SU-DHL-6 (cell line): ENCODE measurements at regions not wholly inside any gene's neighbourhood (a gene's known extent, or its start where the extent isn't known, plus 50 kb on each side); places are given as distances from the start of the nearest gene placed in this dataset.

Experiments used
- H2AFZ ChIP-seq: fragments of 200-600 bp; sonication (generic); 2 replicates; pipeline ENCODE4 v1.6.1; 2014; ENCODE audit warnings: low read depth, mild to moderate bottlenecking, moderate library complexity, mixed read lengths, antibody characterized with exemption, low read length; ENCODE audit not compliant: severe bottlenecking
- H3F3A ChIP-seq: fragments of 200-600 bp; shearing (Covaris generic); 2 replicates; pipeline ENCODE4 v1.6.0; 2016; ENCODE audit warnings: antibody characterized with exemption, mild to moderate bottlenecking; ENCODE audit not compliant: insufficient read depth
- H3K27ac ChIP-seq: fragments of 200-600 bp; sonication (generic); 2 replicates; pipeline ENCODE4 v1.5.1; 2016; ENCODE audit warnings: low read depth, mild to moderate bottlenecking, low read length, moderate library complexity, mixed read lengths
- H3K27me3 ChIP-seq: fragments of 200-600 bp; sonication (generic), shearing (Covaris generic); 2 replicates; pipeline ENCODE4 v1.6.0; 2014; ENCODE audit warnings: mild to moderate bottlenecking, low read length
- H3K36me3 ChIP-seq: fragments of 200-600 bp; sonication (generic); 2 replicates; pipeline ENCODE4 v1.6.1; 2014; ENCODE audit warnings: mild to moderate bottlenecking, low read length, mixed read lengths
- H3K4me2 ChIP-seq: fragments of 300-600, 200-600 bp; shearing (Covaris generic), sonication (generic); 2 replicates; pipeline ENCODE4 v1.6.0; 2014; ENCODE audit warnings: low read length, low read depth, mild to moderate bottlenecking; ENCODE audit not compliant: poor library complexity, severe bottlenecking
- H3K4me3 ChIP-seq: fragments of 200-600 bp; sonication (generic); 2 replicates; pipeline ENCODE4 v1.5.1; 2014; ENCODE audit warnings: antibody characterized with exemption, low read length, mild to moderate bottlenecking, mixed read lengths; ENCODE audit not compliant: insufficient read depth, poor library complexity, severe bottlenecking
- H3K79me2 ChIP-seq: fragments of 200-600 bp; sonication (generic); 2 replicates; pipeline ENCODE4 v1.6.1; 2014; ENCODE audit warnings: mild to moderate bottlenecking, low read length, moderate library complexity; ENCODE audit not compliant: insufficient read depth
- H3K9ac ChIP-seq: fragments of 200-600 bp; sonication (generic); 2 replicates; pipeline ENCODE4 v1.7.0; 2014; ENCODE audit warnings: mild to moderate bottlenecking, low read length
- H3K9me2 ChIP-seq: fragments of 200-600 bp; sonication (generic); replicated peaks from 2 replicates; pipeline ENCODE4 v1.6.1; 2014; ENCODE audit warnings: low read length; ENCODE audit not compliant: insufficient read depth
- H3K9me3 ChIP-seq: fragments of 200-600 bp; sonication (generic); 2 replicates; pipeline ENCODE4 v1.6.1; 2014; ENCODE audit warnings: low read length, mixed read lengths; ENCODE audit not compliant: insufficient read depth
- H4K20me1 ChIP-seq: fragments of 200-600 bp; sonication (generic); 2 replicates; pipeline ENCODE4 v1.6.1; 2014; ENCODE audit warnings: low read depth, mild to moderate bottlenecking, antibody characterized with exemption, low read length, moderate library complexity, mixed read lengths
- CTCF ChIP-seq: fragments of 200-600 bp; sonication (generic); IDR thresholded peaks from one replicate; pipeline ENCODE4 v1.5.1; 2017; ENCODE audit warnings: antibody characterized with exemption, mild to moderate bottlenecking, low read length, moderate library complexity; ENCODE audit not compliant: insufficient read depth, poor library complexity, severe bottlenecking
- EZH2phosphoT487 ChIP-seq: fragments of 200-600 bp; sonication (generic), shearing (Covaris generic); conservative IDR thresholded peaks from 2 replicates; pipeline ENCODE4 v1.6.1; 2018; ENCODE audit warnings: mild to moderate bottlenecking, antibody characterized with exemption, low read length, moderate library complexity, mixed read lengths

GRCh38 chr7:33821970-33822369 is 83.4 kb upstream of the BMPER start:
- H3K79me2 ChIP-seq: no peaks in the 10 kb centered on the region
- no peak overlapping the region for H3K4me2 ChIP-seq
- no peak for TF ChIP-seq CTCF
- TF ChIP-seq EZH2phosphoT487: no peak
- no peaks in the 10 kb centered on the region for H3F3A ChIP-seq
- H3K27me3 ChIP-seq: no peaks in the 10 kb centered on the region
- no peaks in the 10 kb centered on the region for H4K20me1 ChIP-seq
- no peak overlapping the region for H3K27ac ChIP-seq
- no peak overlapping the region for H3K9ac ChIP-seq
- H2AFZ ChIP-seq: no peak overlapping the region
- H3K9me2 ChIP-seq: no peaks in the 10 kb centered on the region
- no peaks in the 10 kb centered on the region for H3K9me3 ChIP-seq
- no peaks in the 10 kb centered on the region for H3K36me3 ChIP-seq
- no peak overlapping the region for H3K4me3 ChIP-seq

- no peaks in the 10 kb centered on the region for H3K27me3 ChIP-seq
- H3K27ac ChIP-seq: no peak overlapping the region
- TF ChIP-seq CTCF (no peak), EZH2phosphoT487 (no peak)
Observed at GRCh38 chr7:33823913-33824312, 81.4 kb upstream of the BMPER start.

GRCh38 chr7:33824911-33825459 is 80.4 kb upstream of the BMPER start:
- Histone ChIP-seq H3K9me3 (no peaks in the 10 kb centered on the region), H3K4me2 (no peak overlapping the region)

More at GRCh38 chr7:33823913-33824312, 81.4 kb upstream of the BMPER start:
- no peaks in the 10 kb centered on the region for H4K20me1 ChIP-seq
- H3F3A ChIP-seq: no peaks in the 10 kb centered on the region
- no peak overlapping the region for H3K4me2 ChIP-seq
- H3K79me2 ChIP-seq: no peaks in the 10 kb centered on the region
- no peaks in the 10 kb centered on the region for H3K9me2 ChIP-seq
- H3K9me3 ChIP-seq: no peaks in the 10 kb centered on the region
- no peak overlapping the region for H3K9ac ChIP-seq
- no peak overlapping the region for H2AFZ ChIP-seq
- H3K36me3 ChIP-seq: no peaks in the 10 kb centered on the region; the same call in 1 of the 2 replicates
- no peak overlapping the region for H3K4me3 ChIP-seq

More at GRCh38 chr7:33824911-33825459, 80.4 kb upstream of the BMPER start:
- no peak overlapping the region for H3K4me3 ChIP-seq
- H2AFZ ChIP-seq: no peak overlapping the region
- no peak overlapping the region for H3K27ac ChIP-seq
- H3F3A ChIP-seq: no peaks in the 10 kb centered on the region
- no peaks in the 10 kb centered on the region for H3K27me3 ChIP-seq
- no peak for TF ChIP-seq EZH2phosphoT487
- TF ChIP-seq CTCF: no peak
- H3K9ac ChIP-seq: no peak overlapping the region
- H3K36me3 ChIP-seq: no peaks in the 10 kb centered on the region; the same call in 1 of the 2 replicates
- H3K79me2 ChIP-seq: no peaks in the 10 kb centered on the region
- no peaks in the 10 kb centered on the region for H3K9me2 ChIP-seq
- no peaks in the 10 kb centered on the region for H4K20me1 ChIP-seq
